Esophagus muscularis mucosa (tissue), 4 donors: ENCODE measurements at regions not wholly inside any gene's neighbourhood (a gene's known extent, or its start where the extent isn't known, plus 50 kb on each side); places are given as distances from the start of the nearest gene placed in this dataset.

Source experiments
- EP300 ChIP-seq: sonication (generic); formaldehyde crosslinking; IDR thresholded peaks from one replicate; pipeline ENCODE4 v1.6.1; 2017; ENCODE audit warnings: antibody characterized with exemption
- POLR2A ChIP-seq: fragments of 450-650 bp; IDR thresholded peaks from one replicate; pipeline ENCODE4 v1.6.1; 2017; ENCODE audit warnings: antibody characterized with exemption, moderate library complexity, mild to moderate bottlenecking, low read depth
- POLR2AphosphoS5 ChIP-seq, 2 donors: sonication (generic); formaldehyde crosslinking; IDR thresholded peaks; one replicate each; pipeline ENCODE4 v1.6.1; 2017; ENCODE audit warnings: antibody characterized with exemption in 2 of 2
- TF ChIP-seq, protein P1 (sequence below), 3 experiments: fragments of 200-600 bp in 2 of 3; fragments of 450-650 bp in 1 of 3; sonication (generic) in 2 of 3; IDR thresholded peaks; one replicate each; pipeline ENCODE4 v1.5.1; 2017 to 2019; ENCODE audit warnings: antibody characterized with exemption in 3 of 3, mild to moderate bottlenecking in 2 of 3, moderate library complexity in 1 of 3

DNA sequence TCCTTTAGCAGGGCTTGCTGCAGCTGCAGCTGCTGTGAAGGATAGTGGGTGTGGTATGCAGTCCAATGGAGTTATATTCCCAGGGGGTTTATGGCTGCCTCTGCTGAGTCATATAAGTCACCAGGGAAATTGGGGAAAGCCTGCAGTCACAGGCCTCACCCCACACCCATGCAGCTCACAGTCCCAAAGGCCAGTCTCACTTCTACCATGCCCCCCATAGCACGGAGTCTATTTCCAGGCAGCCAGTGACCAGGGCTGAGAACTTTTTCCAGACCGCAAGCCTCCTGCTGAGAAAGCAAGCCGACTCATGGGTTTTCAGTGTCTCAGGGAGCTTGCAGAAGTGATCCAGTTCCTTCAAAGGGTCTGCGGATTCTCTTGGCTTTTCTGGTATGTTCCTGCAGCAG, 322.4 kb upstream of the CLEC14A start:
- TF ChIP-seq, protein P1, sequence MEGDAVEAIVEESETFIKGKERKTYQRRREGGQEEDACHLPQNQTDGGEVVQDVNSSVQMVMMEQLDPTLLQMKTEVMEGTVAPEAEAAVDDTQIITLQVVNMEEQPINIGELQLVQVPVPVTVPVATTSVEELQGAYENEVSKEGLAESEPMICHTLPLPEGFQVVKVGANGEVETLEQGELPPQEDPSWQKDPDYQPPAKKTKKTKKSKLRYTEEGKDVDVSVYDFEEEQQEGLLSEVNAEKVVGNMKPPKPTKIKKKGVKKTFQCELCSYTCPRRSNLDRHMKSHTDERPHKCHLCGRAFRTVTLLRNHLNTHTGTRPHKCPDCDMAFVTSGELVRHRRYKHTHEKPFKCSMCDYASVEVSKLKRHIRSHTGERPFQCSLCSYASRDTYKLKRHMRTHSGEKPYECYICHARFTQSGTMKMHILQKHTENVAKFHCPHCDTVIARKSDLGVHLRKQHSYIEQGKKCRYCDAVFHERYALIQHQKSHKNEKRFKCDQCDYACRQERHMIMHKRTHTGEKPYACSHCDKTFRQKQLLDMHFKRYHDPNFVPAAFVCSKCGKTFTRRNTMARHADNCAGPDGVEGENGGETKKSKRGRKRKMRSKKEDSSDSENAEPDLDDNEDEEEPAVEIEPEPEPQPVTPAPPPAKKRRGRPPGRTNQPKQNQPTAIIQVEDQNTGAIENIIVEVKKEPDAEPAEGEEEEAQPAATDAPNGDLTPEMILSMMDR (IDR thresholded peaks at IDR 0.05): no peak
- TF ChIP-seq POLR2A (no peak), POLR2AphosphoS5 (IDR thresholded peaks at IDR 0.05) (no peak), EP300 (no peak)
